NB4 (cell line): ENCODE measurements at regions not wholly inside any gene's neighbourhood (a gene's known extent, or its start where the extent isn't known, plus 50 kb on each side); places are given as distances from the start of the nearest gene placed in this dataset.

ENCODE experiments used
- CTCF ChIP-seq: IDR thresholded peaks from one replicate; pipeline ENCODE4 v1.5.1; 2012; ENCODE audit warnings: low read depth, low read length
- POLR2A ChIP-seq: IDR thresholded peaks from 2 replicates; pipeline ENCODE4 v1.6.1; 2011; ENCODE audit warnings: mild to moderate bottlenecking; ENCODE audit not compliant: insufficient read length; ENCODE audit errors: extremely low read depth

DNA sequence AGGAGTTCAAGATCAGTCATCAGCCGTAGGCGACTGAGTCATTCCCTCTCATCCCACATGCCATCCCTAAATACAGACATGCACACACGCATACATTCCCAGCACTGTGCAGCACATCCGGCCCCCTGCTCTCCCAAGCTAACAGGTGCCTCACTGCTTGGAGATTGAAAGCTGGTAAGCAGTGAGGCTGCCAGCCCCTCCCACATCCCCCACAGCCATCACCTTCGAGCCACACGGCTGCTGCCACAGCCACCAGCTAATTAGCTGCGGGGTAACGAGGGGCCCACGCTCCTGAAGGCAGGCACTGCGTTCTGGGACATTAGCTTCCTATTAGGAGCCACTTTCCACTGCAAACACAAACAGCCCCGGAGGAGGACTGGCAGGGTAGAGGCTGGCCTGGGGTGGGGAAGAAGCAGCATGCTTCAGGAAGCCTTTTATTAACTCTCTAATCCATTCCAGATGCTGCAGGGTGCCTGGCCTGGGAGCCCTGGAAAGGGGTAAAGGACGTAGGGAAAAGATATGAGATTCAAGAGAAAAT is 179.6 kb downstream of the CCT6B start:
- TF ChIP-seq CTCF = no peak
- no peak for TF ChIP-seq POLR2A
